LoVo (cell line): ENCODE measurements at regions not wholly inside any gene's neighbourhood (a gene's known extent, or its start where the extent isn't known, plus 50 kb on each side); places are given as distances from the start of the nearest gene placed in this dataset.
A peak's percentile ranks its signal among the peaks of the same experiment; 100 is the strongest.
"Not testable (repeated sequence)": the region's sequence is repeated elsewhere in the genome, so short reads cannot be mapped to it uniquely, and the experiment has no call there.

Experiments
- DNase-seq: peaks from one replicate; pipeline ENCODE4 v3.0.0-alpha.2; 2016; ENCODE audit warnings: low spot score

- DNase-seq = no peak
Observed at GRCh38 chr6:169378620-169379381, 125.2 kb upstream of the THBS2 start.

GRCh38 chr6:169376458-169376857 is 122.8 kb upstream of the THBS2 start:
- no peak for DNase-seq

GRCh38 chr6:169372589-169372988 is 118.9 kb upstream of the THBS2 start:
- DNase-seq = no peak

- DNase-seq = no peak
Observed at GRCh38 chr6:169371344-169372127, 117.9 kb upstream of the THBS2 start.

- DNase-seq = no peak
Observed at GRCh38 chr6:169370666-169371343, 117.2 kb upstream of the THBS2 start.

- DNase-seq = no peak
Observed at GRCh38 chr6:169370054-169370453, 116.4 kb upstream of the THBS2 start.

- no peak for DNase-seq
Observed at GRCh38 chr6:169368200-169368599, 114.6 kb upstream of the THBS2 start.

- DNase-seq = no peak
Observed at GRCh38 chr6:169367507-169367906, 113.9 kb upstream of the THBS2 start.

- no peak for DNase-seq
Observed at GRCh38 chr6:169366258-169366901, 112.7 kb upstream of the THBS2 start.

GRCh38 chr6:169365567-169366257 is 112.1 kb upstream of the THBS2 start:
- DNase-seq = no peak

GRCh38 chr6:169363590-169363989 is 109.9 kb upstream of the THBS2 start:
- no peak for DNase-seq

GRCh38 chr6:169362501-169363121 is 109.0 kb upstream of the THBS2 start:
- DNase-seq = no peak

GRCh38 chr6:169355001-169355400 is 101.4 kb upstream of the THBS2 start:
- not testable (repeated sequence) for DNase-seq

- no peak for DNase-seq
Observed at GRCh38 chr6:169345146-169345545, 91.5 kb upstream of the THBS2 start.

GRCh38 chr6:169344750-169345065 is 91.1 kb upstream of the THBS2 start:
- no peak for DNase-seq

GRCh38 chr6:169343886-169344749 is 90.5 kb upstream of the THBS2 start:
- no peak for DNase-seq

- no peak for DNase-seq
Observed at GRCh38 chr6:169342710-169343109, 89.1 kb upstream of the THBS2 start.

GRCh38 chr6:169341706-169342105 is 88.1 kb upstream of the THBS2 start:
- DNase-seq = no peak

- DNase-seq = no peak
Observed at GRCh38 chr6:169341065-169341464, 87.4 kb upstream of the THBS2 start.

- DNase-seq = peak; percentile 58
Observed at GRCh38 chr6:169340395-169340794, 86.7 kb upstream of the THBS2 start.
